Testis (tissue), 2 donors: ENCODE measurements at regions not wholly inside any gene's neighbourhood (a gene's known extent, or its start where the extent isn't known, plus 50 kb on each side); places are given as distances from the start of the nearest gene placed in this dataset.

Experiments
- POLR2A ChIP-seq: fragments of 450-650 bp; IDR thresholded peaks from one replicate; pipeline ENCODE4 v1.6.1; 2017; ENCODE audit warnings: antibody characterized with exemption, mild to moderate bottlenecking, moderate library complexity
- TF ChIP-seq, protein P1 (sequence below), 3 experiments: fragments of 450-650 bp in 2 of 3; fragments of 200-600 bp in 1 of 3; sonication (generic) in 1 of 3; IDR thresholded peaks; one replicate each; pipeline ENCODE4 v1.5.1; 2016 to 2019; ENCODE audit warnings: antibody characterized with exemption in 3 of 3, mild to moderate bottlenecking in 2 of 3, moderate library complexity in 1 of 3

DNA sequence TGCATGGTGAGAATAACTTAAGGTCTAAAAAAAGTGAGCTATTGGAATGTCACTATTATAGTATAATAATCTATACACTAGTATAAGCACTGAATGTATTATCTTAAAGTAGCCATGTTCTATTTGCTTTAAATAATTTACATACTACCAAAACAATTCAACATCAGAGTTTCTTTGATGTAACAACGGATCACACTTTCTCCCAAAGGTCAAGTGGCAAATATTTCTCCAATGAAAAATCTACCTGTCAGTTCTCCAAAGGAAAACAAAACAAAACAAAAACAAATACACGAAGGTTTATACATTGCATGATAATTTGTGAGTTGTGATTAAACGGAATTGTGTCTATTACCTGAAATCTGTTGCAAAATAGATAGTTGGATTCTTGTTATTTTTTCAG is 581.4 kb downstream of the USP25 start:
- no peak for TF ChIP-seq POLR2A
- TF ChIP-seq, protein P1, sequence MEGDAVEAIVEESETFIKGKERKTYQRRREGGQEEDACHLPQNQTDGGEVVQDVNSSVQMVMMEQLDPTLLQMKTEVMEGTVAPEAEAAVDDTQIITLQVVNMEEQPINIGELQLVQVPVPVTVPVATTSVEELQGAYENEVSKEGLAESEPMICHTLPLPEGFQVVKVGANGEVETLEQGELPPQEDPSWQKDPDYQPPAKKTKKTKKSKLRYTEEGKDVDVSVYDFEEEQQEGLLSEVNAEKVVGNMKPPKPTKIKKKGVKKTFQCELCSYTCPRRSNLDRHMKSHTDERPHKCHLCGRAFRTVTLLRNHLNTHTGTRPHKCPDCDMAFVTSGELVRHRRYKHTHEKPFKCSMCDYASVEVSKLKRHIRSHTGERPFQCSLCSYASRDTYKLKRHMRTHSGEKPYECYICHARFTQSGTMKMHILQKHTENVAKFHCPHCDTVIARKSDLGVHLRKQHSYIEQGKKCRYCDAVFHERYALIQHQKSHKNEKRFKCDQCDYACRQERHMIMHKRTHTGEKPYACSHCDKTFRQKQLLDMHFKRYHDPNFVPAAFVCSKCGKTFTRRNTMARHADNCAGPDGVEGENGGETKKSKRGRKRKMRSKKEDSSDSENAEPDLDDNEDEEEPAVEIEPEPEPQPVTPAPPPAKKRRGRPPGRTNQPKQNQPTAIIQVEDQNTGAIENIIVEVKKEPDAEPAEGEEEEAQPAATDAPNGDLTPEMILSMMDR (IDR thresholded peaks at IDR 0.05): no peak
